PC-9 (cell line): ENCODE measurements at regions not wholly inside any gene's neighbourhood (a gene's known extent, or its start where the extent isn't known, plus 50 kb on each side); places are given as distances from the start of the nearest gene placed in this dataset.
A peak's percentile ranks its signal among the peaks of the same experiment; 100 is the strongest.

Source experiments
- BruUV-seq: library from RNA; stranded (reverse); fragments of 400-500 nt; replicated peaks from 2 replicates; lab custom pipeline; 2021; lab: Mats Ljungman, UMichigan
- CTCF ChIA-PET: fragments of 300-600 bp; sonication (Branson Sonifier 250); formaldehyde crosslinking; loops from one replicate; lab custom pipeline; 2022; ENCODE audit warnings: antibody characterized with exemption; lab: Charles Lee
- POLR2A ChIA-PET: fragments of 300-600 bp; sonication (Branson Sonifier 250); formaldehyde crosslinking; loops from one replicate; lab custom pipeline; 2022; ENCODE audit warnings: antibody characterized with exemption; ENCODE audit not compliant: unreplicated experiment; lab: Charles Lee
- DNase-seq, 2 experiments: peaks; one replicate each; pipeline versions ENCODE4 v3.0.0 to v3.0.0-alpha.2; 2015 to 2022; ENCODE audit warnings: mixed read lengths in 1 of 2
- H2AFZ ChIP-seq: fragments of 200-600 bp; sonication (generic); 2 replicates; pipeline ENCODE4 v1.8.1; 2017; ENCODE audit warnings: antibody characterized with exemption
- H3F3A ChIP-seq: fragments of 200-600 bp; sonication (generic); 2 replicates; pipeline ENCODE4 v1.8.1; 2017; ENCODE audit warnings: antibody characterized with exemption, mild to moderate bottlenecking, low read depth; ENCODE audit not compliant: insufficient read depth
- H3K27ac ChIP-seq: fragments of 200-600 bp; sonication (generic); 2 replicates; pipeline ENCODE4 v1.6.1; 2016; ENCODE audit warnings: mixed run types
- H3K27me3 ChIP-seq: fragments of 200-600 bp; sonication (generic); 2 replicates; pipeline ENCODE4 v1.6.1; 2016; ENCODE audit warnings: low read depth, mixed run types; ENCODE audit not compliant: insufficient read depth
- H3K36me3 ChIP-seq: fragments of 200-600 bp; sonication (generic); 2 replicates; pipeline ENCODE4 v1.6.1; 2016; ENCODE audit warnings: low read depth, mixed run types
- H3K4me1 ChIP-seq: fragments of 200-600 bp; sonication (generic); replicated peaks from 2 replicates; pipeline ENCODE4 v1.6.1; 2016; ENCODE audit warnings: mixed run types; ENCODE audit not compliant: insufficient read depth
- H3K4me2 ChIP-seq: fragments of 200-600 bp; sonication (generic); 2 replicates; pipeline ENCODE4 v1.6.1; 2017; ENCODE audit warnings: mixed run types
- H3K4me3 ChIP-seq: fragments of 200-600 bp; sonication (generic); 2 replicates; pipeline ENCODE4 v1.6.1; 2016; ENCODE audit warnings: mixed run types
- H3K79me2 ChIP-seq: fragments of 200-600 bp; sonication (generic); 2 replicates; pipeline ENCODE4 v1.6.1; 2017; ENCODE audit warnings: low read depth, mixed run types
- H3K9me2 ChIP-seq: fragments of 200-600 bp; sonication (generic); 2 replicates; pipeline ENCODE4 v1.8.1; 2017; ENCODE audit warnings: mild to moderate bottlenecking; ENCODE audit not compliant: insufficient read depth
- H3K9me3 ChIP-seq: fragments of 200-600 bp; sonication (generic); 2 replicates; pipeline ENCODE4 v1.8.1; 2016; ENCODE audit warnings: low read depth; ENCODE audit not compliant: insufficient read depth
- H4K20me1 ChIP-seq: fragments of 200-600 bp; sonication (generic); 2 replicates; pipeline ENCODE4 v1.8.1; 2017; ENCODE audit not compliant: insufficient read depth
- EZH2 ChIP-seq: fragments of 200-600 bp; sonication (generic); IDR thresholded peaks from 2 replicates; pipeline ENCODE4 v1.8.0; 2017; ENCODE audit warnings: antibody characterized with exemption, low read depth
- intact Hi-C: fragments of 100-400 bp; cut with micrococcal nuclease; formaldehyde crosslinking; loops from one replicate; pipeline ENCODE4 v1.10.0; 2022; ENCODE audit not compliant: unreplicated experiment
- TF ChIP-seq, protein P1 (sequence below): fragments of 200-600 bp; sonication (generic); conservative IDR thresholded peaks from 2 replicates; pipeline ENCODE4 v1.6.1; 2017; ENCODE audit warnings: mixed run types, antibody characterized with exemption, mild to moderate bottlenecking, moderate library complexity

DNA sequence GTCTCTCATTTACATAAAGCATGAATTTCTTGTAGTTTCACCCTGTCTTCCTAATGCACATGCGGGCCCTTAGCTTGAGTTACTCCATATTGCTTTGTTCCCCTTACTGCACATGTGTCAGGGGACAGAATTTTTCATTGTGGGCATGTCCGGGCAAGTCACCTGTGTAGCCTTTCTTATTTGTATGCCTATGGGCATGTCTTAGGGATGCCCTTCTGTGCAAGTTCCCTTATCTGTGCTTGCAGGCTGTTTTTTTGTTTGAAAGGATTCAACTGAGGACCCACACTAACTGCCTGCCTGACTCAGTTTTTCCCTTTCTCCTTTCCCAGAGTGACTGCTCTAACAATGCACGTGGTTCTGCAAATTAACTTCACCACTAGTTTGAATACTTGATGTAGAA, 161.7 kb downstream of the YTHDC2 start:
- Histone ChIP-seq H3K4me1 (no peaks in the 10 kb centered on the region), H3K9me2 (no peaks in the 10 kb centered on the region), H4K20me1 (no peaks in the 10 kb centered on the region), H3K4me2 (no peak overlapping the region), H3K27ac (no peak overlapping the region), H2AFZ (no peak overlapping the region), H3K9me3 (no peaks in the 10 kb centered on the region), H3K27me3 (no peaks in the 10 kb centered on the region), H3F3A (no peaks in the 10 kb centered on the region), H3K36me3 (no peaks in the 10 kb centered on the region), H3K4me3 (no peak overlapping the region), H3K79me2 (no peaks in the 10 kb centered on the region)
- intact Hi-C loops = no loop called here
- CTCF ChIA-PET = no interaction called here
- TF ChIP-seq, protein P1, sequence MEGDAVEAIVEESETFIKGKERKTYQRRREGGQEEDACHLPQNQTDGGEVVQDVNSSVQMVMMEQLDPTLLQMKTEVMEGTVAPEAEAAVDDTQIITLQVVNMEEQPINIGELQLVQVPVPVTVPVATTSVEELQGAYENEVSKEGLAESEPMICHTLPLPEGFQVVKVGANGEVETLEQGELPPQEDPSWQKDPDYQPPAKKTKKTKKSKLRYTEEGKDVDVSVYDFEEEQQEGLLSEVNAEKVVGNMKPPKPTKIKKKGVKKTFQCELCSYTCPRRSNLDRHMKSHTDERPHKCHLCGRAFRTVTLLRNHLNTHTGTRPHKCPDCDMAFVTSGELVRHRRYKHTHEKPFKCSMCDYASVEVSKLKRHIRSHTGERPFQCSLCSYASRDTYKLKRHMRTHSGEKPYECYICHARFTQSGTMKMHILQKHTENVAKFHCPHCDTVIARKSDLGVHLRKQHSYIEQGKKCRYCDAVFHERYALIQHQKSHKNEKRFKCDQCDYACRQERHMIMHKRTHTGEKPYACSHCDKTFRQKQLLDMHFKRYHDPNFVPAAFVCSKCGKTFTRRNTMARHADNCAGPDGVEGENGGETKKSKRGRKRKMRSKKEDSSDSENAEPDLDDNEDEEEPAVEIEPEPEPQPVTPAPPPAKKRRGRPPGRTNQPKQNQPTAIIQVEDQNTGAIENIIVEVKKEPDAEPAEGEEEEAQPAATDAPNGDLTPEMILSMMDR = no peak
- TF ChIP-seq EZH2 = no peak
- POLR2A ChIA-PET = no interaction called here
- no peak for DNase-seq
- BruUV-seq = no TSS peak

DNA sequence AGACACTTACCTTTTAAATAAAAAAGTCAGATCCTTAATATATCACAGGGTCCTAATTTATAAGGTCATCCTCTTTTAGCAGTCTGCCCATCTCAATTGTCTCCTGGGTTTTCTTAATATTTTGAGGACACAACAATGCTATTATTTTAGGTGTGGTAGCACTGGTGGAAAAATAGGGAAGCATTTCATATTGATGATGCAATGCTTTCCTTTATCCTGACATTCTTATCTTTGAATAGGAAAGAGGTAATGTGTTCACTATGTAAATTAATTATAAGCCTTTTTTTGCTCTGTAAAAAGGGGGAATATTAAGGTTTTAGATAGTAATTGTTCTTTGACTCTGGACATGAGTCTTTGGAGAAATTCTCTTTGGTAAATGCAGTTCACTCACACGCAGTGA, 164.7 kb downstream of the YTHDC2 start:
- CTCF ChIA-PET = no interaction called here
- no peaks in the 10 kb centered on the region for H3K9me2 ChIP-seq
- no peaks in the 10 kb centered on the region for H3F3A ChIP-seq
- POLR2A ChIA-PET = interaction anchor here (0.7 kb wide), 1 partner anchor 288 kb away, joined by 4 read pairs; no protein-coding TSS in a partner anchor
- H3K36me3 ChIP-seq = no peaks in the 10 kb centered on the region
- intact Hi-C loops = loop anchor here (2.0 kb wide), 1 partner anchor 773 kb away; no protein-coding TSS in a partner anchor
- no peaks in the 10 kb centered on the region for H3K79me2 ChIP-seq
- no peaks in the 10 kb centered on the region for H4K20me1 ChIP-seq
- no peak overlapping the region for H3K4me3 ChIP-seq
- H3K4me2 ChIP-seq = no peak overlapping the region
- no peak overlapping the region for H3K27ac ChIP-seq
- H2AFZ ChIP-seq = no peak overlapping the region
- no peaks in the 10 kb centered on the region for H3K27me3 ChIP-seq
- H3K4me1 ChIP-seq = no peaks in the 10 kb centered on the region
- no peaks in the 10 kb centered on the region for H3K9me3 ChIP-seq
- DNase-seq = no peak
- TF ChIP-seq EZH2 = no peak
- TF ChIP-seq, protein P1 = no peak
- no TSS peak for BruUV-seq

DNA sequence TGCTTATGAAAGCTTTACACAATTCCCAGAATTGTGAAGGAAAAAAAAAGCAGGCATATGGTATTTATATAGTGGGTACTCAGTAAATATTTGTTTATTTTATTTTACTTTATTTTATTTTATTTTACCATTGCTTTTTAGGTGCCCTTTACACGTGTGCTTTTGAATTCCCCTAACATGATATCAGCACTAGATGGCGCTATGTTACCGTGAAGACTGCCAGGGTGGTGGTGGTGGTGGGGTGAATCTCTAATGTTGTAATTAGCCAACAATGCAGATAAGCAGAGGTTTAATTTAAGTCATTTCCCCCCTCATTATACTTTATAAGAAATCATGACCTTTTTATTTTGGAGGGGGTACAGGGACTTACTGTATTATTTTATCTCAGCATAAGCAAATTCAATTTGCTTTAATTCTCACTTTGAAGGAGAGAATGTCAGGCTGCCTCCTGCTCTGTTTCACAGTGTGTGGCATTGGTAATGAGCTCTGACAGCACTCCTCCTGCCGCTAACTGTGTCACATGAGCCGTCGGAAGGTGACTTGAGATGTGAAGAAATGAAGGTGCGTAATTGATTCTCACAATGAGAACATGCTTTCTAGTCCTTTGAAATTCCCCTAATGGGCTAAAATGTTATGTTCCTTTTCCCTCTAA, 165.6 kb downstream of the YTHDC2 start:
- Histone ChIP-seq H3F3A (no peaks in the 10 kb centered on the region), H3K4me1 (no peaks in the 10 kb centered on the region), H4K20me1 (no peaks in the 10 kb centered on the region), H3K9me2 (no peaks in the 10 kb centered on the region), H3K27me3 (no peaks in the 10 kb centered on the region), H3K79me2 (no peaks in the 10 kb centered on the region), H3K4me2 (no peak overlapping the region), H3K4me3 (no peak overlapping the region), H3K9me3 (no peaks in the 10 kb centered on the region), H3K27ac (no peak overlapping the region), H2AFZ (no peak overlapping the region), H3K36me3 (no peaks in the 10 kb centered on the region)
- intact Hi-C loops = loop anchor here (2.0 kb wide), 1 partner anchor 772 kb away; no protein-coding TSS in a partner anchor
- CTCF ChIA-PET = no interaction called here
- POLR2A ChIA-PET = interaction anchor here (0.6 kb wide), 1 partner anchor 13 kb away, joined by 7 read pairs; no protein-coding TSS in a partner anchor
- TF ChIP-seq, protein P1 = peak; percentile 77
- no peak for TF ChIP-seq EZH2
- DNase-seq = peak in 1 of 2 experiments; percentile 15
- BruUV-seq = no TSS peak
